Pancreas (tissue), 10 donors: ENCODE measurements at regions not wholly inside any gene's neighbourhood (a gene's known extent, or its start where the extent isn't known, plus 50 kb on each side); places are given as distances from the start of the nearest gene placed in this dataset.

Source experiments
- ATAC-seq, 4 donors: fragments of 200-7000 bp; cut with Tn5 transposase; one replicate each; pipeline versions ENCODE4 v1.8.0 to v1.9.1; 2020; ENCODE audit warnings: mild to moderate bottlenecking in 4 of 4, moderate library complexity in 4 of 4
- DNase-seq, 6 donors: peaks; one replicate each; pipeline ENCODE4 v3.0.0-alpha.2; 2020
- FAIRE-seq: peaks from 2 replicates; lab custom pipeline; 2012; peaks lifted over from hg19 to GRCh38; lab: Jason Lieb, UNC
- H3K27ac ChIP-seq, 4 donors: fragments of 200-600 bp; sonication (generic); 1 replicate in 3 of 4; 2 replicates in 1 of 4; pipeline versions ENCODE4 v1.5.0 to v1.8.0; 2020
- H3K27me3 ChIP-seq, 4 donors: fragments of 200-600 bp; one replicate each; pipeline ENCODE4 v1.8.0; 2021
- H3K36me3 ChIP-seq, 3 donors: fragments of 200-600 bp; sonication (generic) in 1 of 3; one replicate each; pipeline versions ENCODE4 v1.5.0 to v1.8.0; 2020 to 2021
- H3K4me1 ChIP-seq, 3 donors: fragments of 200-600 bp; one replicate each; pipeline ENCODE4 v1.8.0; 2021
- H3K4me3 ChIP-seq, 4 donors: fragments of 200-600 bp; sonication (generic) in 2 of 4; one replicate each; pipeline versions ENCODE4 v1.5.0 to v1.8.0; 2020 to 2021
- H3K9me3 ChIP-seq, 4 donors: fragments of 200-600 bp; one replicate each; pipeline ENCODE4 v1.8.0; 2021
- CTCF ChIP-seq, 4 donors: fragments of 200-600 bp; sonication (generic) in 3 of 4; IDR thresholded peaks; one replicate each; pipeline versions ENCODE4 v1.5.0 to v1.8.0; 2021; ENCODE audit warnings: antibody characterized with exemption in 4 of 4
- whole genome bisulfite sequencing, 2 donors: extraction: QIAGEN DNeasy Blood & Tissue Kit; methylation state at CpG; one replicate each; pipeline ENCODE4 v1.1.7; 2013; 5-methylcytosine and 5-hydroxymethylcytosine counted together
- intact Hi-C, 3 donors: fragments of 100-400 bp; cut with DNase I; formaldehyde crosslinking; loops; one replicate each; pipeline versions ENCODE4 v1.11.1 to v1.14.2; 2022
- donor health status: healthy with polysubstance abuse.
- donor health status: DM: no; HTN: no; CAD: no; lungs with moderate emphysema.
- donor health status: DM: no; HTN: no; CAD: no.
- donor health status: control.
- donor health status: control.
- donor health status: Bipolar disorder and iron deficiency.
- donor health status: DM: yes; HTN: yes; CAD: no.
- donor health status: DM: no; HTN: no; CAD: no.
- donor health status: DM: no; HTN: no; CAD: no.
- donor health status: DM: yes; HTN: yes; CAD: no.

- ATAC-seq, result no peak
- Histone ChIP-seq H3K4me3 (no peak overlapping the region), H3K4me1 (no peaks in the 10 kb centered on the region), H3K9me3 (no peaks in the 10 kb centered on the region), H3K36me3 (no peaks in the 10 kb centered on the region), H3K27ac (no peak overlapping the region), H3K27me3 (no peaks in the 10 kb centered on the region)
- no peak for TF ChIP-seq CTCF (IDR thresholded peaks at IDR 0.05)
- DNase-seq, result no peak
- WGBS, 2 donors, result 41 to 53% methylated on average over 3 of the region's 3 CpGs
- intact Hi-C loops, result no loop called here
- no peak for FAIRE-seq
Measured at GRCh38 chr4:54493862-54494261, 163.9 kb upstream of the KIT start.

GRCh38 chr4:54495091-54495490 is 162.7 kb upstream of the KIT start:
- no peaks in the 10 kb centered on the region for H3K4me1 ChIP-seq
- H3K9me3 ChIP-seq, result no peaks in the 10 kb centered on the region
- H3K27ac ChIP-seq, result no peak overlapping the region
- no peaks in the 10 kb centered on the region for H3K36me3 ChIP-seq
- DNase-seq, result no peak
- TF ChIP-seq CTCF (IDR thresholded peaks at IDR 0.05), result no peak
- WGBS, 2 donors, result 69 to 75% methylated on average over 7 of the region's 7 CpGs
- H3K4me3 ChIP-seq, result no peak overlapping the region
- no peak for ATAC-seq
- intact Hi-C loops, result no loop called here
- no peaks in the 10 kb centered on the region for H3K27me3 ChIP-seq
- no peak for FAIRE-seq

- Histone ChIP-seq H3K27me3 (no peaks in the 10 kb centered on the region), H3K9me3 (no peaks in the 10 kb centered on the region), H3K36me3 (no peaks in the 10 kb centered on the region), H3K4me3 (no peak overlapping the region), H3K27ac (no peak overlapping the region), H3K4me1 (no peaks in the 10 kb centered on the region)
- DNase-seq, result no peak
- no peak for TF ChIP-seq CTCF (IDR thresholded peaks at IDR 0.05)
- intact Hi-C loops, result no loop called here
- no peak for FAIRE-seq
- WGBS, 2 donors, result 66 to 77% methylated on average over 3 of the region's 3 CpGs
- no peak for ATAC-seq
Measured at GRCh38 chr4:54495641-54496040, 162.1 kb upstream of the KIT start.

- intact Hi-C loops, result no loop called here
- no peak for TF ChIP-seq CTCF (IDR thresholded peaks at IDR 0.05)
- FAIRE-seq (no peak), ATAC-seq (no peak), DNase-seq (no peak)
- WGBS, 2 donors, result 54 to 67% methylated on average over 5 of the region's 5 CpGs
- no peaks in the 10 kb centered on the region for H3K27me3 ChIP-seq
- no peaks in the 10 kb centered on the region for H3K4me1 ChIP-seq
- H3K36me3 ChIP-seq, result no peaks in the 10 kb centered on the region
- H3K9me3 ChIP-seq, result no peaks in the 10 kb centered on the region
- H3K4me3 ChIP-seq, result no peak overlapping the region
- H3K27ac ChIP-seq, result no peak overlapping the region
Measured at GRCh38 chr4:54496412-54496811, 161.3 kb upstream of the KIT start.

- Histone ChIP-seq H3K4me1 (no peaks in the 10 kb centered on the region), H3K27ac (no peak overlapping the region), H3K36me3 (no peaks in the 10 kb centered on the region), H3K27me3 (no peaks in the 10 kb centered on the region), H3K9me3 (no peaks in the 10 kb centered on the region), H3K4me3 (no peak overlapping the region)
- ATAC-seq (no peak), DNase-seq (no peak), FAIRE-seq (no peak)
- intact Hi-C loops, result no loop called here
- no peak for TF ChIP-seq CTCF (IDR thresholded peaks at IDR 0.05)
- whole genome bisulfite sequencing, 2 donors, result 30% methylated on average over 3 of the region's 3 CpGs
Measured at GRCh38 chr4:54497947-54498346, 159.8 kb upstream of the KIT start.
